Heart left ventricle (tissue), 13 donors: ENCODE measurements at regions not wholly inside any gene's neighbourhood (a gene's known extent, or its start where the extent isn't known, plus 50 kb on each side); places are given as distances from the start of the nearest gene placed in this dataset.

Source experiments
- POLR2A ChIP-seq, 2 donors: fragments of 450-650 bp; IDR thresholded peaks; one replicate each; pipeline ENCODE4 v1.6.1; 2017; ENCODE audit warnings: antibody characterized with exemption in 2 of 2, mild to moderate bottlenecking in 2 of 2, moderate library complexity in 2 of 2
- TF ChIP-seq, protein P1 (sequence below), 12 donors: fragments of 200-600 bp; sonication (generic) in 4 of 12; IDR thresholded peaks; one replicate each; pipeline versions ENCODE4 v1.5.0 to v1.8.0; 2018 to 2022; ENCODE audit warnings: antibody characterized with exemption in 12 of 12, mild to moderate bottlenecking in 5 of 12
- donor health status: ischemic (EF 13 %, LVEDD 7.1; RV severe dilation, severe dysfunction).
- donor health status: DM: no; HTN: yes; CAD: no.
- donor health status: DM: no; HTN: no; CAD: no.
- donor health status: ischemic (EF 25% LVEDD 6.9; RV normal size, moderate dysfunction).
- donor health status: ischemic (EF 25% LVEDD 5.7; RV mildly dilated, moderate dysfunction).
- donor health status: ischemic (EF 35%, LVEDD 5.7; RV mildly dilated, moderate dysfunction).
- donor health status: nonischemic (EF 11% LVEDD 7.7; RV severe dilation, severe dysfunction).
- donor health status: DM: yes; HTN: yes; CAD: no.
- donor health status: PGD.
- donor health status: ischemic (EF 29% LVEDD 5.4; RV normal size, mild dysfunction).
- donor health status: nonischemic (EF 23%, LVEDD 6.1; RV moderate dilation, normal function).

DNA sequence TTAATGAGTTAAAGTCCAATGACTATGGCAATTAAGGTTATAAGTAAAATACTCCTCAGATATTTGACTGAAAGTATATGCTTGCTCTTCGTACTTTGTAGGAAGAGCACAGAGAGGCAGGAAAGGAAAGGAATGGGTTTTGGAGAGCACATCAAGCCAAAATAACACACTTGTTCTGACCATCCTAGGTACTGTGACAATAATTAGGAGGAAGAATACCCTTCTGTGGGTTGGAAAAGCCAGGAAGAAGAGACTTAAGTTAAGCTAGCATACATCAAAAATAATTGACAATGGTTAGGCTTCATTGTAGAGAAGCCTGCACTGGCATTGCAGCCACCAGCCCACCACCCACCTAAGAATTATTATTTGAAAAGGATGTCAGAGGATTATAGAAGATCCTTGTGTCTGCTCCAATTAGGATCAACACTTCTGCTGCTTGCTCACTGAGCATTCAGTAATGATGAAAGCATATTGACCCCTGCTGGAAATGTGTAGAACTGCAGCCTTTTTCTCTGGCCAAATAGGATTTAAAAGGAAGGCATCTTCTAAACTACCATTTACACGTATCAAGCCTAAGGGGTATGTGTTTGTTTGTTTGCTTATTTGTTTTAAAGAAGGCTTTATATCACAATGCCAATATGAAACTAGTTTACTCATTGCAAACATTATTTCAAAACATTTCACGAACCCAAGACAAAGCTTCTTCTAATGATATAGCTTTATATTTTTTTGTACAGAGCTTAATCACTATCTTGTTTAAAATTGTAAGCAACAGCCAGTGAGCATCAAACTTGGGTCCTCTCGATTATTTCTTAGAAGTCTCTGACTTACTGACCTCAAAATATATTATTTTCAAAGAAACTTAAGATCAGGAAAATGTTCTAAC is 286.2 kb upstream of the TET2 start:
- TF ChIP-seq, protein P1, sequence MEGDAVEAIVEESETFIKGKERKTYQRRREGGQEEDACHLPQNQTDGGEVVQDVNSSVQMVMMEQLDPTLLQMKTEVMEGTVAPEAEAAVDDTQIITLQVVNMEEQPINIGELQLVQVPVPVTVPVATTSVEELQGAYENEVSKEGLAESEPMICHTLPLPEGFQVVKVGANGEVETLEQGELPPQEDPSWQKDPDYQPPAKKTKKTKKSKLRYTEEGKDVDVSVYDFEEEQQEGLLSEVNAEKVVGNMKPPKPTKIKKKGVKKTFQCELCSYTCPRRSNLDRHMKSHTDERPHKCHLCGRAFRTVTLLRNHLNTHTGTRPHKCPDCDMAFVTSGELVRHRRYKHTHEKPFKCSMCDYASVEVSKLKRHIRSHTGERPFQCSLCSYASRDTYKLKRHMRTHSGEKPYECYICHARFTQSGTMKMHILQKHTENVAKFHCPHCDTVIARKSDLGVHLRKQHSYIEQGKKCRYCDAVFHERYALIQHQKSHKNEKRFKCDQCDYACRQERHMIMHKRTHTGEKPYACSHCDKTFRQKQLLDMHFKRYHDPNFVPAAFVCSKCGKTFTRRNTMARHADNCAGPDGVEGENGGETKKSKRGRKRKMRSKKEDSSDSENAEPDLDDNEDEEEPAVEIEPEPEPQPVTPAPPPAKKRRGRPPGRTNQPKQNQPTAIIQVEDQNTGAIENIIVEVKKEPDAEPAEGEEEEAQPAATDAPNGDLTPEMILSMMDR (IDR thresholded peaks at IDR 0.05): peak; percentile 75 to 93 (median 88)
- no peak for TF ChIP-seq POLR2A (IDR thresholded peaks at IDR 0.05)
